Gastrocnemius medialis (tissue), 4 donors: ENCODE measurements at regions not wholly inside any gene's neighbourhood (a gene's known extent, or its start where the extent isn't known, plus 50 kb on each side); places are given as distances from the start of the nearest gene placed in this dataset.

Source experiments
- CTCF ChIP-seq, 5 experiments: fragments of 450-650 bp in 3 of 5; fragments of 200-600 bp in 2 of 5; sonication (generic) in 2 of 5; IDR thresholded peaks in 4 of 5; conservative IDR thresholded peaks in 1 of 5; 1 replicate in 4 of 5; 2 replicates in 1 of 5; pipeline ENCODE4 v1.5.1; 2016 to 2019; ENCODE audit warnings: antibody characterized with exemption in 5 of 5, mild to moderate bottlenecking in 3 of 5, moderate library complexity in 3 of 5
- POLR2A ChIP-seq, 2 donors: fragments of 450-650 bp; IDR thresholded peaks; one replicate each; pipeline ENCODE4 v1.6.1; 2017; ENCODE audit warnings: antibody characterized with exemption in 2 of 2, mild to moderate bottlenecking in 2 of 2, moderate library complexity in 2 of 2

- TF ChIP-seq CTCF (IDR thresholded peaks at IDR 0.05 in 4 of 5, conservative IDR thresholded peaks at IDR 0.05 in 1 of 5) (no peak), POLR2A (IDR thresholded peaks at IDR 0.05) (no peak)
Observed at GRCh38 chr6:130713144-130713543, 114.1 kb upstream of the SMLR1 start.
